Keratinocyte (primary cell): ENCODE measurements at regions not wholly inside any gene's neighbourhood (a gene's known extent, or its start where the extent isn't known, plus 50 kb on each side); places are given as distances from the start of the nearest gene placed in this dataset.

Experiments
- DNase-seq: peaks from one replicate; pipeline ENCODE4 v3.0.0-alpha.2; 2011; ENCODE audit warnings: low read depth, missing footprints, low spot score
- FAIRE-seq: peaks from 2 replicates; lab custom pipeline; 2011; peaks lifted over from hg19 to GRCh38; lab: Jason Lieb, UNC
- H2AFZ ChIP-seq: 2 replicates; pipeline ENCODE4 v1.6.0; 2012; ENCODE audit warnings: low read length, control low read depth, inconsistent platforms; ENCODE audit not compliant: control insufficient read depth
- H3K27ac ChIP-seq: 2 replicates; pipeline ENCODE4 v1.5.1; 2011; ENCODE audit warnings: low read length; ENCODE audit not compliant: control insufficient read depth, insufficient read depth
- H3K27me3 ChIP-seq: 3 replicates; pipeline ENCODE4 v1.6.0; 2011; ENCODE audit warnings: low read length; ENCODE audit not compliant: control insufficient read depth, insufficient read depth; ENCODE audit errors: extremely low read depth
- H3K36me3 ChIP-seq, 2 experiments: 2 replicates in 1 of 2; 3 replicates in 1 of 2; pipeline ENCODE4 v1.5.1; 2011; ENCODE audit warnings: low read length in 2 of 2, mild to moderate bottlenecking in 1 of 2; ENCODE audit not compliant: control insufficient read depth in 2 of 2, insufficient read depth in 2 of 2; ENCODE audit errors: extremely low read depth in 1 of 2
- H3K4me1 ChIP-seq: 3 replicates; pipeline ENCODE4 v1.5.1; 2011; ENCODE audit warnings: low read length; ENCODE audit not compliant: control insufficient read depth, insufficient read depth; ENCODE audit errors: extremely low read depth
- H3K4me2 ChIP-seq: 3 replicates; pipeline ENCODE4 v1.6.0; 2011; ENCODE audit warnings: low read depth, low read length; ENCODE audit not compliant: control insufficient read depth, insufficient read depth; ENCODE audit errors: extremely low read depth
- H3K4me3 ChIP-seq, 3 experiments: fragments of 200-600 bp in 1 of 3; sonication (generic) in 1 of 3; 2 replicates in 2 of 3; 3 replicates in 1 of 3; pipeline ENCODE4 v1.5.1; 2011 to 2016; ENCODE audit warnings: low read length in 3 of 3, mild to moderate bottlenecking in 3 of 3, control low read depth in 2 of 3, inconsistent platforms in 1 of 3, low read depth in 1 of 3, mixed read lengths in 1 of 3, mixed run types in 1 of 3, moderate library complexity in 1 of 3; ENCODE audit not compliant: control insufficient read depth in 2 of 3, insufficient read depth in 2 of 3; ENCODE audit errors: extremely low read depth in 1 of 3
- H3K79me2 ChIP-seq: 2 replicates; pipeline ENCODE4 v1.6.0; 2012; ENCODE audit warnings: low read length; ENCODE audit not compliant: control insufficient read depth, insufficient read depth
- H3K9ac ChIP-seq: 3 replicates; pipeline ENCODE4 v1.6.0; 2011; ENCODE audit warnings: low read length; ENCODE audit not compliant: control insufficient read depth, insufficient read depth; ENCODE audit errors: extremely low read depth
- H3K9me1 ChIP-seq: 3 replicates; pipeline ENCODE4 v1.6.0; 2011; ENCODE audit warnings: low read length; ENCODE audit not compliant: control insufficient read depth, insufficient read depth; ENCODE audit errors: extremely low read depth
- H3K9me3 ChIP-seq: 2 replicates; pipeline ENCODE4 v1.5.1; 2012; ENCODE audit warnings: low read depth, low read length; ENCODE audit not compliant: control insufficient read depth
- H4K20me1 ChIP-seq: 3 replicates; pipeline ENCODE4 v1.6.0; 2011; ENCODE audit warnings: low read length; ENCODE audit not compliant: control insufficient read depth, insufficient read depth; ENCODE audit errors: extremely low read depth
- CTCF ChIP-seq, 3 experiments: IDR thresholded peaks in 1 of 3; conservative IDR thresholded peaks in 1 of 3; optimal IDR thresholded peaks in 1 of 3; 2 replicates in 2 of 3; 3 replicates in 1 of 3; pipeline versions ENCODE3 to v1.5.1; 2011; ENCODE audit warnings: low read length in 3 of 3, mild to moderate bottlenecking in 3 of 3, moderate library complexity in 2 of 3, control low read depth in 1 of 3, inconsistent platforms in 1 of 3; ENCODE audit not compliant: insufficient read depth in 2 of 3; ENCODE audit errors: extremely low read depth in 1 of 3
- EZH2 ChIP-seq: IDR thresholded peaks from one replicate; pipeline ENCODE4 v1.6.1; 2012; ENCODE audit warnings: inconsistent platforms, mild to moderate bottlenecking, low read length, moderate library complexity
- dilution Hi-C: fragments of 300-500 bp; cut with MboI; formaldehyde crosslinking; loops from one replicate; pipeline ENCODE4 v1.7.0; 2020; ENCODE audit warnings: low sequenced_read_pairs; ENCODE audit not compliant: extremely low pct_ligation_motif_present

GRCh38 chr5:12799165-12799564, 894.9 kb upstream of the CTNND2 start:
- Histone ChIP-seq H3K79me2 (no peaks in the 10 kb centered on the region), H3K4me2 (no peak overlapping the region), H4K20me1 (no peaks in the 10 kb centered on the region), H3K9me3 (no peaks in the 10 kb centered on the region), H3K4me1 (no peaks in the 10 kb centered on the region), H3K9me1 (no peaks in the 10 kb centered on the region), H3K27me3 (no peaks in the 10 kb centered on the region), H3K9ac (no peak overlapping the region), H3K4me3 (no peak overlapping the region), H2AFZ (no peak overlapping the region), H3K36me3 (no peaks in the 10 kb centered on the region), H3K27ac (no peak overlapping the region)
- DNase-seq: no peak
- no peak for FAIRE-seq
- TF ChIP-seq EZH2: no peak
- TF ChIP-seq CTCF (optimal IDR thresholded peaks at IDR 0.05 in 1 of 3, IDR thresholded peaks at IDR 0.05 in 1 of 3, conservative IDR thresholded peaks at IDR 0.05 in 1 of 3; ENCODE audit: extremely low read depth in 1 of 3, insufficient read depth in 2 of 3, low read length in 3 of 3): no peak
- dilution Hi-C loops: no loop called here

GRCh38 chr5:12795333-12795663, 891.1 kb upstream of the CTNND2 start:
- TF ChIP-seq CTCF (optimal IDR thresholded peaks at IDR 0.05 in 1 of 3, IDR thresholded peaks at IDR 0.05 in 1 of 3, conservative IDR thresholded peaks at IDR 0.05 in 1 of 3; ENCODE audit: extremely low read depth in 1 of 3, insufficient read depth in 2 of 3, low read length in 3 of 3) (no peak), EZH2 (no peak)
- no peak for FAIRE-seq
- H3K9me1 ChIP-seq: no peaks in the 10 kb centered on the region
- H2AFZ ChIP-seq: no peak overlapping the region
- no peak overlapping the region for H3K9ac ChIP-seq
- no peaks in the 10 kb centered on the region for H3K4me1 ChIP-seq
- no peak overlapping the region for H3K4me2 ChIP-seq
- H3K4me3 ChIP-seq: no peak overlapping the region
- H3K36me3 ChIP-seq: no peaks in the 10 kb centered on the region
- no peaks in the 10 kb centered on the region for H4K20me1 ChIP-seq
- no peaks in the 10 kb centered on the region for H3K27me3 ChIP-seq
- dilution Hi-C loops: no loop called here
- H3K27ac ChIP-seq: no peak overlapping the region
- DNase-seq: no peak
- no peaks in the 10 kb centered on the region for H3K9me3 ChIP-seq
- H3K79me2 ChIP-seq: no peaks in the 10 kb centered on the region
